WI38 (cell line): ENCODE measurements at regions not wholly inside any gene's neighbourhood (a gene's known extent, or its start where the extent isn't known, plus 50 kb on each side); places are given as distances from the start of the nearest gene placed in this dataset.

Experiments
- H3K4me3 ChIP-seq: 2 replicates; pipeline ENCODE4 v1.5.1; 2011; ENCODE audit warnings: low read depth, mild to moderate bottlenecking, control low read depth, low read length
- CTCF ChIP-seq: IDR thresholded peaks from 2 replicates; pipeline ENCODE4 v1.5.1; 2012; ENCODE audit warnings: low read depth, mild to moderate bottlenecking, control low read depth, low read length

- no peak for TF ChIP-seq CTCF
- no peak overlapping the region for H3K4me3 ChIP-seq
Observed at GRCh38 chrX:38985945-38986344, 184.7 kb downstream of the MID1IP1 start.

GRCh38 chrX:38986586-38986985, 185.3 kb downstream of the MID1IP1 start:
- no peak for TF ChIP-seq CTCF
- H3K4me3 ChIP-seq = no peak overlapping the region

- no peak overlapping the region for H3K4me3 ChIP-seq
- no peak for TF ChIP-seq CTCF
Observed at GRCh38 chrX:38987198-38987651, 186.0 kb downstream of the MID1IP1 start.

GRCh38 chrX:38988301-38988700, 187.0 kb downstream of the MID1IP1 start:
- H3K4me3 ChIP-seq = no peak overlapping the region
- TF ChIP-seq CTCF = no peak

- no peak for TF ChIP-seq CTCF
Observed at GRCh38 chrX:38989076-38989475, 187.8 kb downstream of the MID1IP1 start.

GRCh38 chrX:38991656-38992440, 190.6 kb downstream of the MID1IP1 start:
- TF ChIP-seq CTCF = no peak

More at GRCh38 chrX:38989076-38989475, 187.8 kb downstream of the MID1IP1 start:
- H3K4me3 ChIP-seq = no peak overlapping the region

GRCh38 chrX:38992441-38993096, 191.3 kb downstream of the MID1IP1 start:
- TF ChIP-seq CTCF = no peak
- no peak overlapping the region for H3K4me3 ChIP-seq

More at GRCh38 chrX:38991656-38992440, 190.6 kb downstream of the MID1IP1 start:
- no peak overlapping the region for H3K4me3 ChIP-seq
